SK-N-SH (cell line): ENCODE measurements at regions not wholly inside any gene's neighbourhood (a gene's known extent, or its start where the extent isn't known, plus 50 kb on each side); places are given as distances from the start of the nearest gene placed in this dataset.

Source experiments
- CTCF ChIA-PET: fragments of 300-600, 350-600 bp; formaldehyde crosslinking; extraction: SDS; loops from one replicate; lab custom pipeline; 2021; lab: Yijun Ruan, JAX
- POLR2A ChIA-PET: fragments of 350-600 bp; sonication (Branson Sonifier 250); formaldehyde crosslinking; extraction: SDS; loops from one replicate; lab custom pipeline; 2020; ENCODE audit warnings: antibody characterized with exemption, inconsistent platforms; lab: Yijun Ruan, JAX
- DNase-seq: peaks from one replicate; pipeline ENCODE4 v3.0.0; 2012
- H2AFZ ChIP-seq: fragments of 200-600 bp; sonication (generic); 2 replicates; pipeline ENCODE4 v1.8.1; 2016; ENCODE audit warnings: antibody characterized with exemption, mild to moderate bottlenecking, low read depth
- H3F3A ChIP-seq: fragments of 200-600 bp; sonication (generic); replicated peaks from 2 replicates; pipeline ENCODE3; 2016; ENCODE audit warnings: antibody characterized with exemption, mild to moderate bottlenecking; ENCODE audit not compliant: insufficient read depth
- H3K27ac ChIP-seq, 2 experiments: fragments of 200-500 bp in 1 of 2; fragments of 200-600 bp in 1 of 2; sonication (Bioruptor generic) in 1 of 2; sonication (generic), shearing (Covaris generic) in 1 of 2; 2 replicates each; pipeline versions ENCODE4 v1.5.1 to v1.6.1; 2014 to 2016; ENCODE audit warnings: low read depth in 2 of 2, inconsistent platforms in 1 of 2, low read length in 1 of 2, mild to moderate bottlenecking in 1 of 2, mixed read lengths in 1 of 2
- H3K27me3 ChIP-seq: fragments of 200-600 bp; sonication (generic), shearing (Covaris generic); 2 replicates; pipeline ENCODE4 v1.6.1; 2016; ENCODE audit warnings: mixed run types; ENCODE audit not compliant: insufficient read depth
- H3K36me3 ChIP-seq, 2 experiments: fragments of 200-500 bp in 1 of 2; fragments of 200-600 bp in 1 of 2; sonication (Bioruptor generic) in 1 of 2; sonication (generic) in 1 of 2; replicated peaks in 1 of 2; 2 replicates each; pipeline versions ENCODE3 to v1.5.1; 2014 to 2016; ENCODE audit warnings: low read length in 1 of 2, mild to moderate bottlenecking in 1 of 2; ENCODE audit not compliant: insufficient read depth in 2 of 2, control insufficient read depth in 1 of 2
- H3K4me1 ChIP-seq, 2 experiments: fragments of 200-500 bp in 1 of 2; fragments of 200-600 bp in 1 of 2; sonication (Bioruptor generic) in 1 of 2; sonication (generic), shearing (Covaris generic) in 1 of 2; 2 replicates each; pipeline versions ENCODE4 v1.5.1 to v1.6.1; 2014 to 2016; ENCODE audit warnings: low read depth in 1 of 2, low read length in 1 of 2, mixed run types in 1 of 2; ENCODE audit not compliant: insufficient read depth in 2 of 2, control insufficient read depth in 1 of 2
- H3K4me2 ChIP-seq: fragments of 200-600 bp; sonication (generic), shearing (Covaris generic); 2 replicates; pipeline ENCODE4 v1.6.1; 2017; ENCODE audit warnings: mixed run types
- H3K4me3 ChIP-seq, 2 experiments: fragments of 200-500 bp in 1 of 2; fragments of 200-600 bp in 1 of 2; sonication (Bioruptor generic) in 1 of 2; sonication (generic), shearing (Covaris generic) in 1 of 2; 2 replicates each; pipeline versions ENCODE4 v1.5.1 to v1.8.1; 2014 to 2016; ENCODE audit warnings: low read depth in 2 of 2, inconsistent platforms in 1 of 2, low read length in 1 of 2, mild to moderate bottlenecking in 1 of 2, mixed read lengths in 1 of 2, moderate library complexity in 1 of 2
- H3K79me2 ChIP-seq: fragments of 200-600 bp; sonication (generic); 2 replicates; pipeline ENCODE4 v1.8.1; 2017; ENCODE audit warnings: mild to moderate bottlenecking; ENCODE audit not compliant: insufficient read depth
- H3K9ac ChIP-seq: fragments of 200-600 bp; sonication (generic); 2 replicates; pipeline ENCODE4 v1.6.1; 2017; ENCODE audit warnings: mixed run types
- H3K9me2 ChIP-seq: fragments of 200-600 bp; sonication (generic); 2 replicates; pipeline ENCODE4 v1.6.1; 2017; ENCODE audit warnings: mixed run types
- H3K9me3 ChIP-seq: fragments of 200-600 bp; sonication (generic); 2 replicates; pipeline ENCODE4 v1.6.1; 2017; ENCODE audit warnings: mixed run types, mild to moderate bottlenecking, moderate library complexity
- H4K20me1 ChIP-seq: fragments of 200-600 bp; sonication (generic); 2 replicates; pipeline ENCODE4 v1.6.1; 2017; ENCODE audit warnings: mild to moderate bottlenecking, mixed run types; ENCODE audit not compliant: insufficient read depth
- EP300 ChIP-seq, 2 experiments: IDR thresholded peaks; 2 replicates each; pipeline versions ENCODE4 v1.4.0 to v1.6.1; 2012; ENCODE audit warnings: borderline replicate concordance in 1 of 2, low read depth in 1 of 2, low read length in 1 of 2
- EZH2phosphoT487 ChIP-seq: fragments of 200-600 bp; sonication (generic); IDR thresholded peaks from 2 replicates; pipeline ENCODE4 v1.6.1; 2017; ENCODE audit warnings: low read depth, mixed run types, mild to moderate bottlenecking, antibody characterized with exemption, moderate library complexity, borderline replicate concordance
- FOSL2 ChIP-seq: IDR thresholded peaks from 2 replicates; pipeline ENCODE4 v1.4.0; 2012; ENCODE audit warnings: low read depth, mild to moderate bottlenecking, moderate library complexity, borderline replicate concordance
- GABPA ChIP-seq: IDR thresholded peaks from 2 replicates; pipeline ENCODE4 v1.4.0; 2012; ENCODE audit warnings: low read depth, mild to moderate bottlenecking
- IRF3 ChIP-seq: fragments of 150-350 bp; IDR thresholded peaks from 2 replicates; pipeline ENCODE4 v1.6.1; 2016; ENCODE audit warnings: mild to moderate bottlenecking, low read depth, low read length
- JUND ChIP-seq: IDR thresholded peaks from 2 replicates; pipeline ENCODE4 v1.4.0; 2012
- MEF2A ChIP-seq: IDR thresholded peaks from 2 replicates; pipeline ENCODE4 v1.4.0; 2012; ENCODE audit warnings: low read depth, borderline replicate concordance
- MXI1 ChIP-seq: IDR thresholded peaks from 2 replicates; pipeline ENCODE4 v1.6.1; 2012; ENCODE audit warnings: mild to moderate bottlenecking, low read depth, low read length, improper control_type of control experiment
- PBX3 ChIP-seq: IDR thresholded peaks from 2 replicates; pipeline ENCODE4; 2012
- RAD21 ChIP-seq: IDR thresholded peaks from 2 replicates; pipeline ENCODE4 v1.6.1; 2012; ENCODE audit warnings: mild to moderate bottlenecking, low read length
- SIN3A ChIP-seq: IDR thresholded peaks from 2 replicates; pipeline ENCODE4 v1.6.1; 2012; ENCODE audit warnings: low read depth, mild to moderate bottlenecking, low read length, moderate library complexity, borderline replicate concordance
- TEAD4 ChIP-seq: IDR thresholded peaks from 2 replicates; pipeline ENCODE4 v1.4.0; 2012; ENCODE audit warnings: mild to moderate bottlenecking, borderline replicate concordance; ENCODE audit not compliant: insufficient read depth
- ZBTB33 ChIP-seq: IDR thresholded peaks from 2 replicates; pipeline ENCODE4 v1.4.0; 2012; ENCODE audit warnings: low read depth, borderline replicate concordance
- WGBS: methylation state at CpG from one replicate; pipeline ENCODE4 v1.1.6; 2017; ENCODE audit warnings: low lambda C conversion rate; 5-methylcytosine and 5-hydroxymethylcytosine counted together

GRCh38 chr4:37023504-37023903 is 221.0 kb upstream of the NWD2 start (continued):
- TF ChIP-seq ZBTB33 (no peak), MEF2A (no peak), FOSL2 (no peak), SIN3A (no peak), RAD21 (no peak), EZH2phosphoT487 (no peak)

GRCh38 chr4:37023996-37024395 is 220.5 kb upstream of the NWD2 start:
- POLR2A ChIA-PET: no interaction called here
- no peak overlapping the region for H3K4me2 ChIP-seq
- H3K79me2 ChIP-seq: no peaks in the 10 kb centered on the region
- H3K36me3 ChIP-seq: no peaks in the 10 kb centered on the region
- no peaks in the 10 kb centered on the region for H3K9me3 ChIP-seq
- TF ChIP-seq RAD21 (no peak), SIN3A (no peak), EP300 (IDR thresholded peaks at IDR 0.05; ENCODE audit: borderline replicate concordance in 1 of 2, low read depth in 1 of 2, low read length in 1 of 2) (no peak), TEAD4 (no peak), MXI1 (no peak), PBX3 (no peak)
- no peak overlapping the region for H3K27ac ChIP-seq
- H3K9ac ChIP-seq: no peak overlapping the region
- H3K27me3 ChIP-seq: no peaks in the 10 kb centered on the region
- DNase-seq: no peak
- H3K4me1 ChIP-seq: no peaks in the 10 kb centered on the region
- H4K20me1 ChIP-seq: no peaks in the 10 kb centered on the region
- no peaks in the 10 kb centered on the region for H3F3A ChIP-seq
- no peak overlapping the region for H3K4me3 ChIP-seq
- no peaks in the 10 kb centered on the region for H3K9me2 ChIP-seq
- H2AFZ ChIP-seq: no peak overlapping the region
- CTCF ChIA-PET: no interaction called here

- TF ChIP-seq JUND: no peak
- TF ChIP-seq EP300 (IDR thresholded peaks at IDR 0.05; ENCODE audit: borderline replicate concordance in 1 of 2, low read depth in 1 of 2, low read length in 1 of 2): no peak
- no peak for TF ChIP-seq IRF3
- TF ChIP-seq GABPA: no peak
- TF ChIP-seq TEAD4: no peak
- no peak for TF ChIP-seq EZH2phosphoT487
- TF ChIP-seq ZBTB33: no peak
- no peak overlapping the region for H3K4me3 ChIP-seq
- no peak overlapping the region for H3K9ac ChIP-seq
- H3K36me3 ChIP-seq: no peaks in the 10 kb centered on the region
- no peak for DNase-seq
- H4K20me1 ChIP-seq: no peaks in the 10 kb centered on the region
- H3K4me1 ChIP-seq: no peaks in the 10 kb centered on the region
- no peaks in the 10 kb centered on the region for H3K27me3 ChIP-seq
- ChIA-PET CTCF (no interaction called here), POLR2A (no interaction called here)
- 6% methylated on average over 3 of the region's 3 CpGs for WGBS
- no peak overlapping the region for H3K27ac ChIP-seq
- H3K4me2 ChIP-seq: no peak overlapping the region
- no peaks in the 10 kb centered on the region for H3K9me2 ChIP-seq
- H3K79me2 ChIP-seq: no peaks in the 10 kb centered on the region
- H2AFZ ChIP-seq: no peak overlapping the region
- H3F3A ChIP-seq: no peaks in the 10 kb centered on the region
- H3K9me3 ChIP-seq: no peaks in the 10 kb centered on the region
Observed at GRCh38 chr4:37040816-37041215, 203.7 kb upstream of the NWD2 start.
